Gastrocnemius medialis (tissue), 4 donors: ENCODE measurements at regions not wholly inside any gene's neighbourhood (a gene's known extent, or its start where the extent isn't known, plus 50 kb on each side); places are given as distances from the start of the nearest gene placed in this dataset.

ENCODE experiments used
- POLR2A ChIP-seq, 2 donors: fragments of 450-650 bp; IDR thresholded peaks; one replicate each; pipeline ENCODE4 v1.6.1; 2017; ENCODE audit warnings: antibody characterized with exemption in 2 of 2, mild to moderate bottlenecking in 2 of 2, moderate library complexity in 2 of 2
- TF ChIP-seq, protein P1 (sequence below), 5 experiments: fragments of 450-650 bp in 3 of 5; fragments of 200-600 bp in 2 of 5; sonication (generic) in 2 of 5; IDR thresholded peaks in 4 of 5; conservative IDR thresholded peaks in 1 of 5; 1 replicate in 4 of 5; 2 replicates in 1 of 5; pipeline ENCODE4 v1.5.1; 2016 to 2019; ENCODE audit warnings: antibody characterized with exemption in 5 of 5, mild to moderate bottlenecking in 3 of 5, moderate library complexity in 3 of 5

GRCh38 chr14:97299661-97300060, 502.5 kb downstream of the VRK1 start:
- TF ChIP-seq, protein P1, sequence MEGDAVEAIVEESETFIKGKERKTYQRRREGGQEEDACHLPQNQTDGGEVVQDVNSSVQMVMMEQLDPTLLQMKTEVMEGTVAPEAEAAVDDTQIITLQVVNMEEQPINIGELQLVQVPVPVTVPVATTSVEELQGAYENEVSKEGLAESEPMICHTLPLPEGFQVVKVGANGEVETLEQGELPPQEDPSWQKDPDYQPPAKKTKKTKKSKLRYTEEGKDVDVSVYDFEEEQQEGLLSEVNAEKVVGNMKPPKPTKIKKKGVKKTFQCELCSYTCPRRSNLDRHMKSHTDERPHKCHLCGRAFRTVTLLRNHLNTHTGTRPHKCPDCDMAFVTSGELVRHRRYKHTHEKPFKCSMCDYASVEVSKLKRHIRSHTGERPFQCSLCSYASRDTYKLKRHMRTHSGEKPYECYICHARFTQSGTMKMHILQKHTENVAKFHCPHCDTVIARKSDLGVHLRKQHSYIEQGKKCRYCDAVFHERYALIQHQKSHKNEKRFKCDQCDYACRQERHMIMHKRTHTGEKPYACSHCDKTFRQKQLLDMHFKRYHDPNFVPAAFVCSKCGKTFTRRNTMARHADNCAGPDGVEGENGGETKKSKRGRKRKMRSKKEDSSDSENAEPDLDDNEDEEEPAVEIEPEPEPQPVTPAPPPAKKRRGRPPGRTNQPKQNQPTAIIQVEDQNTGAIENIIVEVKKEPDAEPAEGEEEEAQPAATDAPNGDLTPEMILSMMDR (IDR thresholded peaks at IDR 0.05 in 4 of 5, conservative IDR thresholded peaks at IDR 0.05 in 1 of 5) = no peak
- no peak for TF ChIP-seq POLR2A (IDR thresholded peaks at IDR 0.05)
